ENCODE measurements at regions not wholly inside any gene's neighbourhood (a gene's known extent, or its start where the extent isn't known, plus 50 kb on each side); places are given as distances from the start of the nearest gene placed in this dataset.
A peak's percentile ranks its signal among the peaks of the same experiment; 100 is the strongest.

GRCh38 chr16:24433706-24434105, 105.7 kb upstream of the RBBP6 start:
- H3K9me3 Mint-ChIP-seq = no peaks in the 10 kb centered on the region; a peak in 1 of 5 replicates
- no peak overlapping the region for H2AK5ac ChIP-seq (ENCODE audit: insufficient read length, low read length)
- no peak overlapping the region for H3K56ac ChIP-seq (ENCODE audit: insufficient read length, low read depth, low read length)
- peaks cover 14 to 20% of the 10 kb centered on the region in 2 experiments for H3K4me1 Mint-ChIP-seq
- no CpG with 5 or more reads among the region's 2 CpGs for WGBS (ENCODE audit: extremely low coverage, insufficient read length, low lambda C conversion rate)
- no peak overlapping the region for H2BK12ac ChIP-seq (ENCODE audit: insufficient read length, low read depth, low read length)
- no peak overlapping the region for H2BK120ac ChIP-seq (ENCODE audit: low read depth, low read length, poor library complexity, severe bottlenecking)
- no peak overlapping the region for H3K4me2 ChIP-seq (ENCODE audit: insufficient read depth, insufficient read length, low read length)
- no peaks in the 10 kb centered on the region for H3K9me3 ChIP-seq (ENCODE audit: control insufficient read depth, low read depth, low read length)
- no peak overlapping the region for H4K5ac ChIP-seq (ENCODE audit: insufficient read length, low read depth, low read length)
- H4K20me1 ChIP-seq (ENCODE audit: control insufficient read depth, insufficient read depth, insufficient read length) = no peaks in the 10 kb centered on the region
- no peak overlapping the region for H3K18ac ChIP-seq (ENCODE audit: insufficient read length, low read depth, low read length)
- H3K27ac Mint-ChIP-seq = 0 out of 7 replicates have a peak overlapping the region, but pooled peaks of 1 of the 3 experiments have one; percentile 13
- no peak overlapping the region for H2BK15ac ChIP-seq (ENCODE audit: low read depth, low read length)
- H2BK20ac ChIP-seq (ENCODE audit: low read depth, low read length, poor library complexity, severe bottlenecking) = no peak overlapping the region
- no peaks in the 10 kb centered on the region for H3K4me1 ChIP-seq (ENCODE audit: insufficient read depth, low read length)
- H3K9ac ChIP-seq (ENCODE audit: extremely low read depth, insufficient read length, low read length) = no peak overlapping the region
- H3K14ac ChIP-seq (ENCODE audit: insufficient read depth, low read length) = no peak overlapping the region
- H3K23ac ChIP-seq (ENCODE audit: insufficient read length, low read depth, low read length) = no peak overlapping the region
- no peak overlapping the region for H3T11ph ChIP-seq (ENCODE audit: low read length)
- no peaks in the 10 kb centered on the region for H3K79me1 ChIP-seq (ENCODE audit: insufficient read depth, low read depth, low read length, poor library complexity, severe bottlenecking)
- no peak overlapping the region for H3K27ac ChIP-seq (ENCODE audit: insufficient read length, low read depth, low read length)
- DNase-seq = no peak
- H3K4me3 Mint-ChIP-seq = no peak overlapping the region
- H3K27me3 ChIP-seq (ENCODE audit: insufficient read depth, low read length) = no peaks in the 10 kb centered on the region
- H3K36me3 Mint-ChIP-seq (ENCODE audit: insufficient read depth in 1 of 3, low read depth in 3 of 3) = no peaks in the 10 kb centered on the region
- H3K4ac ChIP-seq (ENCODE audit: low read depth, low read length) = no peak overlapping the region
- no peaks in the 10 kb centered on the region for H3K23me2 ChIP-seq (ENCODE audit: insufficient read length, low read depth, low read length, poor library complexity, severe bottlenecking)
- no peak overlapping the region for H2AFZ ChIP-seq (ENCODE audit: low read length)
- H2BK5ac ChIP-seq (ENCODE audit: insufficient read length, low read length) = no peak overlapping the region
- peaks cover 16% of the 10 kb centered on the region for H3K27me3 Mint-ChIP-seq (ENCODE audit: low read depth)
- H4K8ac ChIP-seq (replicated peaks; ENCODE audit: insufficient read length, low read depth, low read length) = no peak overlapping the region
- H3K79me2 ChIP-seq (ENCODE audit: insufficient read depth, low read length) = no peaks in the 10 kb centered on the region
- no peak for TF ChIP-seq CTCF (conservative IDR thresholded peaks at IDR 0.05)
- H4K91ac ChIP-seq (ENCODE audit: insufficient read length, low read depth, low read length) = no peak overlapping the region
